Left hindlimb (tissue), 1 donor: ENCODE measurements at regions not wholly inside any gene's neighbourhood (a gene's known extent, or its start where the extent isn't known, plus 50 kb on each side); places are given as distances from the start of the nearest gene placed in this dataset.
A peak's percentile ranks its signal among the peaks of the same experiment; 100 is the strongest.
"Not testable (repeated sequence)": the region's sequence is repeated elsewhere in the genome, so short reads cannot be mapped to it uniquely, and the experiment has no call there.

Experiments used
- DNase-seq: peaks from one replicate; pipeline ENCODE4 v3.0.0-alpha.2; 2018

DNA sequence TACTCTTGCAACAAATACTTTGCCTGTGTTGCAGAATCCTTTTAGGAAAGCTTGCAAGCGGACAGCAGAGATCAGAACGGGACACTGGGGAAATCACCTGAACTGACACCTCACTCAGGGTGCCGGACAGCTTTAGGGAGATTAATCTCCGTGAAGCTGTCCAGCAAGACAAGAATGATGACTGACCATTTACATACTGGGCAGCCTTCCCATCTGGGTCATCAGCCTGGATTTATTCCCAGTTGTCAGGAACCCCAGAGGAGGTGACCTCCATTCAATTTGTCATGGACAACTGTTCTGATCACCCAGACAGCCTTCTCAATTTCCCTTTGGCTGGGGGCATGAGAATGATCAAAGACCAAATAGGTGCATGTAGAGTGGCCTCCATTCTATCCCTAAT is 93.0 kb upstream of the EGFL6 start:
- no peak for DNase-seq

DNA sequence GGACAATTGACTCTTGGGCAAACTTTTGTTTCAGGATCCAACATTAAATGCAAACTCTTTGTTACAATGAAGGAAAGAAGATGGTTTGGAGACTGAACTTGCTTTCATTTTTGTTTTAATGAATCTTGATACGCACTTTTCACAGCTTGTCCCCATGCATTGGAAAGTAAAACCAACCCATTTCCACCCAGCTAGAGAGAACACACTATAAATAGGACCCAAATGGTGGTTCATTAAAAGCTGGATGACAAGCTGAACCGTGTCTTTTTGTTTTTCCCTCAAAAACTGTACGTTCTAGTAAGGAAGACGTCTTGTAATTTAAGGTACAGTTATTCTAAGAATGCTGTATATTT is 95.3 kb upstream of the EGFL6 start:
- DNase-seq: no peak

DNA sequence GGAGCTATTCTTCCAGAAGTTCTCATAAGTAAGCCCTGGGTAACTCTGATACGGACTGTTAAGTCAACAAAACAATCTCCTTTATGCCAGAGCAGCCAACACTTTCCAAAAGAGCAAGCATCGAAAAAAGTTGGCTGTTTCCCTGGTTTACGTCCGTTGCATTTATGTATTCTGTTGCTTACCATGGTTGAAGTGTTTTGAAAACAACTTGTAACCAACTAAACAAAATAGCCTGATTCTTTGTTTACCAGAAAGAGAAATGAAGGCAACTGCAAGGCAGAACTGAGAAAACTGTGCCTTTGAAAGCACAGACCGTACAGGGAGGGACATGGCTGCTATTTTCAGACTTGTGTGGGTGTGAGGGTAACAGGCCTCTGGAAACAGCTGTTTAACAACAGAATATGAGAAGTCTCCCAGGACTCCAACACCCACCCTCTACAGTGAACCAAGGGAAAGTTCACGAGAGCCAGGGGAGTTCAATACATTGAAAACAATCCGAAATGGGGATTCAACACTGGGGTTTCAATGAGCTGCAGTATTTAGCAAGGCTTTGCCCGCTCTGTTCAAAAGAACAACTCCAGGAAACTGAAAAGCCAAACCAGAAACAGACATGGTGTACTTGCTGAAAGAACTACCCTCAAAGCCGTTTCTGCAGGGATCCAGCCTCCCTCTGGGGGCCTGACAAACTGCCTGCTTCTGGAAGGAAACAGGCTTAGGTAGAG is 95.8 kb upstream of the EGFL6 start:
- peak; percentile 34 for DNase-seq

DNA sequence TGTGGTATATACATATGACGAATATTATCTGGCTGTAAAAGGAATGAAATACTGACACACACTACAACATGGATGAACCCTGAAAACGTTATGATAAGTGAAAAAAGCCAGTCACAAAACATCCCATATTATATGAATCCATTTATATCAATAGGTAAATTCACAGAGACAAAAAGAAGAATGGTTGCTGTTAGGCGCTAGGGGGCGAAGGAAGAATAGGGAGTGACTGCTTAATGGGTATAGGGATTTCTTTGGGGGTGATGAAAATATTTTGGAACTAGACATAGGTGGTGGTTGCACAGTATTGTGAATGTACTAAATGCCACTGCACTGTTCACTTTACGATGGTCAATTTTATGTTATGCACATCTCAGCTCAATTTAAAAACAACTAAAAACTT is 96.4 kb upstream of the EGFL6 start:
- DNase-seq: no peak

DNA sequence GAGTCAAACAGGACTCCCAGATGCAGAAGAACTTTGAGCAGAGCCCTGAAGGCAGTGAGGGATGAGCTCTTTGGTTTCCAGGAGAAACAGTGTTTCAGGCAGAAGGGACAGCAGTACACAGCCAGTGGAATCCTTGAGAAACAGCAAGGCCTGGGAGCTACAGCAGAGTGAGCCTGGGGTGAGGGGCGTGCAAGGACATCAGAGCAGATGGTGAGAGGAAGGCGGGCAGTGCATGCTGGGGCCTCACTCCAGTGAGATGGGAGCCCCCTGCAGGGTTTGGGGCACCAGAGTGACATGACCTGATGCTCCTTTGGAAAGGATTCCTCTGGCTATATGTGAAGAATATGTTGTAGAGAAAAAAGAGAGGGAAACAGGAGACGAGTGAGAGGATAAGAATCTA is 98.1 kb upstream of the EGFL6 start:
- no peak for DNase-seq

DNA sequence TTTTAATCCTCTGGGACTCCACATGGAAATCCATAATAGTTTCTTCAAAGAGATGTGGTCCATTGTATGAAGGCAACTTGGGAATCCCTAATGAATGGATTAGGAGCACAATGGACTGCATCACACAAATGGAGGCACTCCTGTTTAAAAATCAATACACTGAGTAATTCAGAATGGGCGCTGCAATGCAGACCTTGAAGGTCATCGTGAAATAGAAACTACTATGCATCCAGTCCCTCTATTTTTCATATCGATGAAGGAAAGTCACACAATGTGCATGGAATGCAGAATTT is 98.8 kb upstream of the EGFL6 start:
- no peak for DNase-seq

DNA sequence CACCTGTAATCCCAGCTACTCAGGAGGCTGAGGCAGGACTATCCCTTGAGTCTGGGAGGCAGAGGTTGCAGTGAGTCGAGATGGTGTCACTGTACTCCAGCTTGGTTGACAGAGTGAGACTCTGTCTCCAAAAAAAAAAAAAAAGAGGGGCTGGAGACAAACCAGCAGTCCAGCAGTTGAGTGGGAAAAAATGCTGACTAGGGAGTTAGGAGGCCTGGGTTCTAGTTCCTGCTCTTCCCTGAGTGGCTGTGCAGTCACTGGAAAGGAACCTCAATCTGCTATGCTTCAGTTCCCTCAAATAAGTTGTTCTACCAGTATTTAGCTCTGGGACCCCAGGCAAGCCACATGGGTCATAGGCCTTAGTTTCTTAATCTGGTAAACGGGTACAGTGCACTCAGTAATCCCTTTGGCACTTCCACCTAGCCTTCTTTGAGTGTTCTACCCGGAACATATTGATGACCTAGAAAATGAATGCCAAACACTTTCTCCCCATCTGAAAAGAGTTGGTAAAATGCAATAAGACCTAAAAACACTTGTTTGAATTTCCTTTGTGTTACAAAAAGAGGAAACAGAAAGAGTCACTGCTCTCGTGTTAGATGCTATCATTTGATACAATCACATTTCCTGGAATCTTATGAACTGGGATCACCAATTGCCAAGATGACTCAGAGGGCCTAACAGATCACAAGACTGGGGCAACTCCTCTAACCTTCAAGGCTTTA is 99.3 kb upstream of the EGFL6 start:
- DNase-seq: no peak

DNA sequence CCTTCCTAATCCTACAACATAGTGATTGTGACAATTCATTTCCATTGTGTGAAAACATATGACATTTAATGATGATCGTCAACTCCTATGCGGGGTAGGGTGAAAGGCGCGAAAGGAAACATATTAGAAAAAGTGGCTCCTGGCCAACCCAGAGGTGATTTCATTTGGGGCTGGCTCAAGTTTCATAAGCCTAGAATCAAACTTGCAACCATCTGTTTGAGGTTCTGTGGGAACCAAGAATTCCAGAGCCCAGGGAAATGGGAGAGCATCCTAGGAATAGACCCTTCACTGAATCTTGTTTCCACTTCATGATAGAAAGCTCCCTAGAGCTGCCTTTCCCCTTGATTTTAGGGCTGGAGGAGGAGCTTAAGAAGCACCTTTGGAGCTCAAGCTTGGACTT is 101.3 kb upstream of the EGFL6 start:
- no peak for DNase-seq

DNA sequence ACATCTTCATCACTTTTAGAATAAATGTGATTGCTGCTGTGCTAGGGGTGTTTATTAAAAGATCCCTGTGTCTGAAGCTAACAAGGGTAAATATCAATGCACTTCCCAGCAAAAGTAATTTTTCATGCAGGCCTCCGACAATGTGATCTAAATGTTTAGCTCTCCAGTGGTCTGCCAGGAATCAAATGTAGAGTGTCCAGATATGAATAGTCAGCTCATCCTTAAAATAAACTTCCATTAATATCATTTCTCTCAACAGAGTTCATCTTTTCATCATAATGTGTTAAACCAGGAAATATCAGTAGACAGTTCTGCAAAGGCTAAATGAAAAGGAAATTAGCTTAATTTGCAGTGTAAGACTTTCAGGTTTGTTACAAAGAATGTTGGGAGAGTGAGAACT is 102.2 kb upstream of the EGFL6 start:
- DNase-seq: no peak

DNA sequence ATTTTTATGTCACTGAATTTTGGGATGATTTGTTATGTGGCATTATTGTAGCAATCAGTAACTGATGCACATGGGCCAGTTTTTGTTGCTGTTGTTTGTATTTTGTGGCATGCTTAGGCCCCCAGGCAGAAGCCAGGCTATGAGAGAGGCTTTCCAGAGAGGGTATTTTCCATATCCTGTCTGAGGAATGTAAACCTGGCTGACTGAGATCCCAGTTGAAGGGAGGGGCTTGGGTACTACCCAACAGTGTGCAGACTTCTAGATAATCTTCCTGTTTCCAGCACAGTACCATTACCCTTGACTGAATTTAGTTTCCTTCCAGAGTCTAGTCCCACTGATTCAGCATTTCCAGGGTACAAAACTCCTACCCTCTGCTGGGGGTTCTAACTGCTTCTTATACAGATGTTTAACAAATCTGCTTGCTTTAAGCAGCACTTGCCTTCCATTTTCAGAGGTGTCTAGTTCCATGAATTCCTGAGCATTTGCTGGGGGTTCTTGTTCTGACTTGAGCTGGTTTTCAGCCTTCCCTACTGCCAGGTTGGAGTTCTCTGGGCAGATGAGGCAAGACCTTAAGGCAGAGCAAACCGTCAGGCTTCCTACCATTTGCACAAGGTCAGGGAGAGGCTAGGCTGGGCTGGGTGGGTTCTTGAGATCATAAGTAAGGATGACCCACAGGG is 104.7 kb upstream of the EGFL6 start:
- DNase-seq: no peak

DNA sequence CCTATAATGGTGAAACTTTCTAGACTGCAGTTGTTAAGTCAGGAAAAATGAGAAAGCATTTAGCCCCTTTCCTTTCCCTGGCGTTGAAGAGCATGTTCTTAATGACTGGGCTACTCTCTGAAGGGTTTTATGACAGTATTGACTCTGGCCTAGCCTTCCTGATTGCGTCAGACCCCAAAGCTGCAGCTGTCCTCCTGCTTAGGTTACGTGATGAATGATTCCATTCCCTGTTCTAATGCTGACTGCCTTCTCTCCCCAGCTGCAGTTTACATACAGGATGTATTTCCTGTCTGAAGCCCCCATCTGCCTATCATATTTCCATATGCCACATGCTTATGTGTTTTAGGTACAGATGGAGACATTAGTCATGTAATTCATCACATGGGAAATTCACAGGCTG is 105.8 kb upstream of the EGFL6 start:
- DNase-seq: peak; percentile 73

DNA sequence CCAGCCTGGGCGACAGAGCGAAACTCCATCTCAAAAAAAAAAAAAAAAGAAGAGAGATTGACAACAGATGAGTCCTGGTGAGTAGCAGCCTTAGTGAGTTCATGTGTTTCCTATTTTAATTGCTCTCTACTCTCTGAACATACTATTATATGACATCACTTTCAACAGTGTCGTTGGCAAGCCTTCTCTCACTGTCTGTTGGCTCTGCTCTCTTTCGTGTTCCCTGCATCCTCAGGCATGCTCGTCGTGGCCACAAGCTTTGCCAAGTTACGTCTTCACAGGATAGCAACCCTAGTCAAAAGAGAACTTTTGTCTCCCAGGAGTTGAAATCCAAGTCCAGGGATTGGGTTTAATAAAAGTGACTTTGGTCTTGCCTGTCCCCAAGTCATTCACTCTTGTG is 117.1 kb upstream of the EGFL6 start:
- DNase-seq: peak; percentile 45

DNA sequence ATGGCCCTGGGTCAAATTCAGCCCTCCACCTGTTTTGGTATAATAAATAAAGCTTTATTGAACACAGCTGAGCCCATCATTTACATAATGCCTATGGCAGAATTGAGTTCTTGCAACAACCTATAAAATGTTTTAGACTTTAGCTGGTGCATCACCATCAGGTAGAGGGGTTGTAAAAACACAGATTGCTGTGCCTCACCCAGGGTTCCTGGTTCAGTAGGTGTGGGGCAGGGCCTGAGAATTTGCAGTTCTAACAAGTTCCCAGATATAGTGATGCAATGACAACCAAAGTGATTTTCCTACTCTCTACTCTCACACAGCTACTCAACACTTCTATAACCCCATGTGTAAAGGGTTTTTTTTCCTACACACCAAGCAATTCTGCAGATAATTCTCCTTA is 120.0 kb upstream of the EGFL6 start:
- DNase-seq: no peak

DNA sequence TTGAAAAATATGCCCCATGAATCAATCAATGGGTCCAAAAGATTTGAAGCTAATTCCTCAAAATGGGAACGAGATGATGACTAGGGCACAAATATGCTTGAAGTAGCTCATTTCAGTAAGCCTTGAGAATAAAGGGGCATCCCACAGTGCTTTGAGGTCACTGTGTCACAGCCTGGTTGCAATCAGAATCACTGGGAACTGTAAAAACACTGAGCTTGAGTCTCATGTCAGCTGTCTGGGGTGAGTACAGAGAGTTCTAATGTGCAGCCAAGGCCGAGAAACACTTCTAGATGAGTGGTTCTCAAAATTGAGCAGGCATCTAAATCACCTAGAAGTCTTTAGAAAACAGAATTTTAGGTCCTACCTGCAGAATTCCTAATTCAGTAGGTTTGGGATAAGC is 120.5 kb upstream of the EGFL6 start:
- no peak for DNase-seq

DNA sequence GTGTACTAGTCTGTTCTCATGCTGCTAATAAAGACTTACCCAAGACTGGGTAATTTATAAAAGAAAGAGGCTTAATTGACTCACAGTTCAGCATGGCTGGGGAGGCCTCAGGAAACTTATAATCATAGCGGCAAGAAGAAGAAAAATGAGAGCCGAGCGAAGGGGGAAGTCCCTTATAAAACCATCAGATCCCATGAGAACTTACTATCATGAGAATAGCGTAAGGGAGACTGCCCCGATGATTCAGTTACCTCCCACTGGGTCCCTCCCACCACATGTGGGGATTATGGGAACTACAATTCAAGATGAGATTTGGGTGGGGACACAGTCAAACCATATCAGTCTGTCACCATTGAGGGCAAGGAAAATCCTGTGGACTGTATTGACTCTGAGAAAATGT is 121.8 kb upstream of the ATXN3L start:
- DNase-seq: not testable (repeated sequence)

DNA sequence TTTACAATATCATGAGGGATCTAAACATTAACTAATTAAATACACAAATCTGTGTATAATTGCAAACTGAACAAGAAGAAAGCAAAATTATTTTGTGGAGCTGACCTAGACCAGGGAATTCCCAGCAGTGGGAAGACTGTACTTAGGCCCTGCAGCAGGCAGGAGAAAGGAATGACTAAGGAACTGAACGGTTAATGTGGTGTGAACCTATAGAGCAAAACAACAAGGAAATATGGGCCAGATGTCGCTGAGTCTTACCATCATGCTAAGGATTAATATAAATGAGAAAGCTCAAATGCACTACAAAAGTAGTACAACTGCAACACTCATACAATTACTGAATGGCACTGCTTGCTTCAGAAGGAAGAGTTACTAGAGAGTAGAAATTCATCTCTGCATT is 120.3 kb upstream of the ATXN3L start:
- DNase-seq: no peak

DNA sequence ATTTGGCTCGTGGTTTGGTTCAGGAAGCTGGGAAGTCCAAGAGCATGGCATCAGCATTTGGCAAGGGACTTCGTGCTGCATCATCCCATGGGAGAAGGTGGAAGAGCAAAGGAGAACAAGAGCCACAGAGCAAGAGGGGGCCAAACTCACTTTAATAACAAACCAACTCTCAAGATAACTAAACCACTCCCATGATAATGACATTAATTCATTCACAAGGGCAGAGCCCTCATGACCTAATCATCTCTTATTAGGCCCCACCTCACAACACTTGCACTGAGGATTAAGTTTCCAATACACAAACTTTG is 113.4 kb upstream of the ATXN3L start:
- DNase-seq: no peak

DNA sequence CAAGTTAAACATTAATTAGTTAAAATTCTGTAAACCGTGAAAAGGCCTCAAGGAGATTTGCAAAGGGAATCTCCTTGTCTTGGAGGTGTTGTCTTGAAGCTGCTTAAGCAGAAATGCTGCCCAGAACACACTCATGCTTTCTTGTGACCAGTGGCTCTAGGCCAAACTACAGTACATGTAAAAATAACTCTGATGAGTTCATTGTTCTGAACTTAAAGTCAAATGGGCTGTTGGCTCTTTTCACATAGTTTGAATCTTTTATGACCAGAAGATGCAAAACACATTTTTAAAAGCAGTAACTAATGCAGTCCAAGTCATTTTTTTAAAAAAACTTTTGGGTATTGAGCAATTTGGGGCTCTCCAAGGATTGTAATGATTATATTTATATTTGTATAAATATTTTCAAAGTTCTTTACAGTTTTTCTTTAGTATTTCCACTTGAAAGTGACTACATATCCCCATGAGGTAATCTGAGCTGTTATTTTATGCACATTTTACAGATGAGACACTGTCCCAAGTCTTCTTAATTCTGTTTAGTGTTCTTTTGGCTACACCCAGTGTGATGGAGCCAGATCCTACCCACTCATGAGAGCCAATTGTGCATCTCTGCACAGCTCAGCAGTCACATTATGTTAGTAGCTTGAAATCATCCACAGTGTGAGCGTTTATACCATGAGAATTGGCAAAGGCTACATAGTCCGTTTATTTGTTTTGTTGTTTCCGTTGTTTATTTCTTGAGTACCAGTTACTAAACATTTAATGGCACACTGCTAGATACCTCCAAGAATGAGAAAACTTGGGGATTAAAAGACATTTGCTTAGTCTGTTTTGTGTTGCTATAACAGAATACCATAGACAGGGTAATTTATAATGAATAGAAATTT is 112.8 kb upstream of the ATXN3L start:
- peak; percentile 35 for DNase-seq

DNA sequence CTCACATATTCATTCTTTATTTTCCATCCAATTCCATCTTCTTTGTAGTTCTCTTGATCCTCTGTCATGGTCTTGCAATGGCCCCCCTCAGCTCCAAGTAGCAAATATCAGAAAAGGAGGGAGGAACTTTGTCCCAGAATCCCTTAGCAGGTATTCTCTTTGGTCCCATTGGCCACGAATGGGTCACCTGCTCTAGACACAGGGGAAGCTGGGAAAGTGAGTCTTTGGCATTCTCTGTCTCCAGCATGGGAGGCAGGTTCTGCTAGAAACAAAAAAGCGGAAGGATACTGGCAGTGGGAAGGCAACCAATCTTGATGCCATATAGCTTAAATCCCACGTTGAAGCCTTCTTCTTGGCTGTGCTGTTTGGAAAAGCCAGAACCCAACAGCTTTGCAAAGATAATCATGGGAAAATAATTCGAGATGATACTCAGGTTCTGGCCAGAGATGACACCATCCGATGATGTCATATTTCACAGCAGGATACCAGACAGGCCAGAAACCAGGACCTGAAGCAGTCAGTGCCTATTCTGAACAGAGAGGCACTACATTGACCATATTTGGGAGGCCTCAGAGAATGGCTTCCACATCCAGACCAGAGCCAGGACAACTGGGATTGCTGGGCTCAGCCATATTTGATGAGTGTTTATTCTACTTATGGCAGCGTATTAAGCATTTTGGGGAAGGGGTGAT is 110.4 kb upstream of the ATXN3L start:
- no peak for DNase-seq

DNA sequence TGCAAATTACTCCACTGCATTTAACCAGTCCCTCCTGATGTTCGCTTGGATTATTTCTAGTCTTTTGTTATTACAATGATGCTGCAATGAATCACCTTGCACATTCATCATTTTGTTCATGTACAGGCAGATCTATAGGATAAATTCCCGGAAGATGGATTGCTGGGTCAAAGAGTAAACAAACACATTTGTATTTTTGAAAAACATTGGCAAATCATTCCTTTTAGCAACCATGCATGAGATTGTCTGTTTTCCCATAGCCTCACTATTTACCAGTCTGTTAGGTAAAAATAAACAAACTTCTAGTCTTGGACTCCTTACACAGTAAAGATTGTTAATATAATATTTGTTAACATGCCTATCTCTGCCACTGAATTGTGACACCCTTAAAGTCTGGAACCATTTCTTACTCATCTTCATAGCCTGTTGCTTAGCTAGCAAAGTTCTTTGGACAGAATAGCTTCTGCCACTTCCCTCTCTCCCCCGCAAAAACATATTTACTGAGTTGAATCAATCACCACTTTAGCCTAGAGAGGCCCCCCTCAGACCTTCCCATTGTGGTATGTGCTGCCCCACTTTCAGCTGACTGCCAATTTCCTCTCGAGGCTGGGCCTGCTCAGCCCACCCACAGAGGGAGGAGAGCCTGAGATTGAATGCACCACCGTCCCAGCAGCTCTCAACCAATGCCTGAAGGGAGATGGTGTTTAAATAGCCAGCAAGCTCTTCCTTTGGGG is 108.4 kb upstream of the ATXN3L start:
- peak; percentile 48 for DNase-seq

DNA sequence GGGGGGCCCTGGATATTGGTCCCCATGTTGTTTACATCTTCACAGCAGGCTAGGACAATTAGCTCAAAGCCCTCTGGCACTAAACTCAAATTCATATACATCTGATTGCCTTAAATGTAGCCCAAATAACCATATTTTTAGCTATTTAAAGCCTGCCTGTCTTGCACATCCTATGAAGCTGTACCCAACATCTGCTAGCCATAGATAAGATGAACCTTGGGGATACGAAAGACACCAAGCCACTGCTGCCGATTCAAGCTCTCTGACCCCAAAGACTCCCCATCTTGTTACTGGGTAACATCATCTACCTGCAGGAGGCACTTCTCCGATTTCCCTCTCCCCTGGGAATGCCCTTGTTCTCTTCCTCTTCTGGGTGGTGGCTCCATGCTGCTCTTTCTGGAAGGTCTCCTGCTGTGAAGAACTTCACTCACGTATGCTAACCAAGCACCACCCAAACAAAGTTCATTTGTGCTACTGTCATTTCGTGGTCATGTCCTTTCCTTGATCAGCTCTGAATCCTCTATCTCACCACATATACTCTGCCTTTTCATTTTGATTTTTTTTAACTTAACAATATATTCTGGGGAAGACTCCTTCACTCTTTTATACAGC is 107.7 kb upstream of the ATXN3L start:
- no peak for DNase-seq
